Pulmonary artery endothelial cell (primary cell): ENCODE measurements at regions not wholly inside any gene's neighbourhood (a gene's known extent, or its start where the extent isn't known, plus 50 kb on each side); places are given as distances from the start of the nearest gene placed in this dataset.
"Not testable (repeated sequence)": the region's sequence is repeated elsewhere in the genome, so short reads cannot be mapped to it uniquely, and the experiment has no call there.

Source experiments
- DNase-seq: peaks from one replicate; pipeline ENCODE4 v3.0.0-alpha.2; 2011; ENCODE audit warnings: low read depth, low spot score

GRCh38 chr7:86592185-86592584 is 51.5 kb upstream of the GRM3 start:
- DNase-seq, result no peak

- no peak for DNase-seq
These were observed 69.7 kb upstream of the GRM3 start for GRCh38 chr7:86574006-86574405.

GRCh38 chr7:86558680-86559501 is 84.8 kb upstream of the GRM3 start:
- no peak for DNase-seq

- no peak for DNase-seq
These were observed 109.1 kb upstream of the GRM3 start for GRCh38 chr7:86534641-86535040.

GRCh38 chr7:86504229-86504628 is 139.5 kb upstream of the GRM3 start:
- no peak for DNase-seq

GRCh38 chr7:86499986-86500385 is 143.7 kb upstream of the GRM3 start:
- DNase-seq, result no peak

GRCh38 chr7:86485827-86486226 is 157.9 kb upstream of the GRM3 start:
- DNase-seq, result no peak

GRCh38 chr7:86479144-86479543 is 164.6 kb upstream of the GRM3 start:
- no peak for DNase-seq

- no peak for DNase-seq
These were observed 166.3 kb upstream of the GRM3 start for GRCh38 chr7:86477343-86477935.

GRCh38 chr7:86470763-86471162 is 172.9 kb upstream of the GRM3 start:
- DNase-seq, result no peak

- DNase-seq, result peak; percentile 8
These were observed 173.9 kb upstream of the GRM3 start for GRCh38 chr7:86469680-86470295.

GRCh38 chr7:86454753-86455152 is 189.0 kb upstream of the GRM3 start:
- no peak for DNase-seq

GRCh38 chr7:86453454-86453853 is 190.3 kb upstream of the GRM3 start:
- no peak for DNase-seq

- DNase-seq, result no peak
These were observed 194.9 kb upstream of the GRM3 start for GRCh38 chr7:86448856-86449255.

GRCh38 chr7:86445285-86445684 is 198.4 kb upstream of the GRM3 start:
- no peak for DNase-seq

- DNase-seq, result no peak
These were observed 199.5 kb upstream of the GRM3 start for GRCh38 chr7:86444245-86444644.

GRCh38 chr7:86440420-86440819 is 203.3 kb upstream of the GRM3 start:
- not testable (repeated sequence) for DNase-seq

GRCh38 chr7:86437951-86438450 is 205.7 kb upstream of the GRM3 start:
- no peak for DNase-seq

- no peak for DNase-seq
These were observed 211.9 kb upstream of the GRM3 start for GRCh38 chr7:86431761-86432160.

- no peak for DNase-seq
These were observed 231.9 kb upstream of the GRM3 start for GRCh38 chr7:86411814-86412213.

- no peak for DNase-seq
These were observed 236.4 kb upstream of the GRM3 start for GRCh38 chr7:86407291-86407690.

- DNase-seq, result no peak
These were observed 251.9 kb upstream of the GRM3 start for GRCh38 chr7:86391813-86392212.

GRCh38 chr7:86375602-86376001 is 268.1 kb upstream of the GRM3 start:
- DNase-seq, result not testable (repeated sequence)
